Gastrocnemius medialis (tissue), 4 donors: ENCODE measurements at regions not wholly inside any gene's neighbourhood (a gene's known extent, or its start where the extent isn't known, plus 50 kb on each side); places are given as distances from the start of the nearest gene placed in this dataset.

ENCODE experiments used
- ATAC-seq, 2 donors: fragments of 150-250 bp; one replicate each; pipeline ENCODE4 v1.9.1; 2016
- DNase-seq, 2 donors: peaks; one replicate each; pipeline ENCODE4 v3.0.0-alpha.2; 2019
- H3K27ac ChIP-seq, 4 donors: fragments of 200-600 bp; sonication (generic); 1 replicate in 1 of 4; 2 replicates in 3 of 4; pipeline ENCODE4 v1.5.1; 2016 to 2018; ENCODE audit warnings: mild to moderate bottlenecking in 2 of 4, moderate library complexity in 1 of 4
- H3K27me3 ChIP-seq, 3 donors: fragments of 200-600 bp; sonication (generic) in 2 of 3; 1 replicate in 1 of 3; 2 replicates in 2 of 3; pipeline versions ENCODE4 v1.5.1 to v1.6.0; 2016 to 2019; ENCODE audit warnings: mild to moderate bottlenecking in 1 of 3, moderate library complexity in 1 of 3
- H3K36me3 ChIP-seq, 2 donors: fragments of 200-600 bp; sonication (generic) in 1 of 2; one replicate each; pipeline ENCODE4 v1.5.1; 2017 to 2018
- H3K4me1 ChIP-seq, 2 donors: fragments of 200-600 bp; sonication (generic) in 1 of 2; one replicate each; pipeline ENCODE4 v1.5.1; 2016 to 2017; ENCODE audit warnings: mild to moderate bottlenecking in 2 of 2
- H3K4me3 ChIP-seq, 4 donors: fragments of 200-600 bp; sonication (generic) in 3 of 4; 1 replicate in 1 of 4; 2 replicates in 3 of 4; pipeline ENCODE4 v1.5.1; 2016 to 2019; ENCODE audit warnings: mild to moderate bottlenecking in 2 of 4
- H3K9me3 ChIP-seq, 3 donors: fragments of 200-600 bp; sonication (generic) in 2 of 3; 1 replicate in 1 of 3; 2 replicates in 2 of 3; pipeline ENCODE4 v1.5.1; 2016 to 2019
- POLR2A ChIP-seq, 2 donors: fragments of 450-650 bp; IDR thresholded peaks; one replicate each; pipeline ENCODE4 v1.6.1; 2017; ENCODE audit warnings: antibody characterized with exemption in 2 of 2, mild to moderate bottlenecking in 2 of 2, moderate library complexity in 2 of 2
- in situ Hi-C, 4 donors: fragments of 200-750 bp; cut with MboI; loops; one replicate each; pipeline versions ENCODE4 v1.15.0 to v1.8.0; 2017; ENCODE audit warnings: low sequenced_read_pairs in 4 of 4
- intact Hi-C: fragments of 100-400 bp; cut with DNase I; formaldehyde crosslinking; loops from one replicate; pipeline ENCODE4 v1.15.1; 2023; ENCODE audit warnings: low total_unique reads
- TF ChIP-seq, protein P1 (sequence below), 5 experiments: fragments of 450-650 bp in 3 of 5; fragments of 200-600 bp in 2 of 5; sonication (generic) in 2 of 5; IDR thresholded peaks in 4 of 5; conservative IDR thresholded peaks in 1 of 5; 1 replicate in 4 of 5; 2 replicates in 1 of 5; pipeline ENCODE4 v1.5.1; 2016 to 2019; ENCODE audit warnings: antibody characterized with exemption in 5 of 5, mild to moderate bottlenecking in 3 of 5, moderate library complexity in 3 of 5

GRCh38 chr1:244176201-244176600 is 125.1 kb downstream of the ZBTB18 start:
- TF ChIP-seq, protein P1, sequence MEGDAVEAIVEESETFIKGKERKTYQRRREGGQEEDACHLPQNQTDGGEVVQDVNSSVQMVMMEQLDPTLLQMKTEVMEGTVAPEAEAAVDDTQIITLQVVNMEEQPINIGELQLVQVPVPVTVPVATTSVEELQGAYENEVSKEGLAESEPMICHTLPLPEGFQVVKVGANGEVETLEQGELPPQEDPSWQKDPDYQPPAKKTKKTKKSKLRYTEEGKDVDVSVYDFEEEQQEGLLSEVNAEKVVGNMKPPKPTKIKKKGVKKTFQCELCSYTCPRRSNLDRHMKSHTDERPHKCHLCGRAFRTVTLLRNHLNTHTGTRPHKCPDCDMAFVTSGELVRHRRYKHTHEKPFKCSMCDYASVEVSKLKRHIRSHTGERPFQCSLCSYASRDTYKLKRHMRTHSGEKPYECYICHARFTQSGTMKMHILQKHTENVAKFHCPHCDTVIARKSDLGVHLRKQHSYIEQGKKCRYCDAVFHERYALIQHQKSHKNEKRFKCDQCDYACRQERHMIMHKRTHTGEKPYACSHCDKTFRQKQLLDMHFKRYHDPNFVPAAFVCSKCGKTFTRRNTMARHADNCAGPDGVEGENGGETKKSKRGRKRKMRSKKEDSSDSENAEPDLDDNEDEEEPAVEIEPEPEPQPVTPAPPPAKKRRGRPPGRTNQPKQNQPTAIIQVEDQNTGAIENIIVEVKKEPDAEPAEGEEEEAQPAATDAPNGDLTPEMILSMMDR (IDR thresholded peaks at IDR 0.05 in 4 of 5, conservative IDR thresholded peaks at IDR 0.05 in 1 of 5): no peak
- TF ChIP-seq POLR2A (IDR thresholded peaks at IDR 0.05): no peak
- Histone ChIP-seq H3K27me3 (no peaks in the 10 kb centered on the region), H3K27ac (no peak overlapping the region), H3K4me3 (no peak overlapping the region), H3K36me3 (no peaks in the 10 kb centered on the region), H3K9me3 (no peaks in the 10 kb centered on the region), H3K4me1 (peaks cover 10 to 14% of the 10 kb centered on the region in 2 donors)
- ATAC-seq (no peak), DNase-seq (no peak)
- in situ Hi-C loops (no loop called here), intact Hi-C loops (no loop called here)

DNA sequence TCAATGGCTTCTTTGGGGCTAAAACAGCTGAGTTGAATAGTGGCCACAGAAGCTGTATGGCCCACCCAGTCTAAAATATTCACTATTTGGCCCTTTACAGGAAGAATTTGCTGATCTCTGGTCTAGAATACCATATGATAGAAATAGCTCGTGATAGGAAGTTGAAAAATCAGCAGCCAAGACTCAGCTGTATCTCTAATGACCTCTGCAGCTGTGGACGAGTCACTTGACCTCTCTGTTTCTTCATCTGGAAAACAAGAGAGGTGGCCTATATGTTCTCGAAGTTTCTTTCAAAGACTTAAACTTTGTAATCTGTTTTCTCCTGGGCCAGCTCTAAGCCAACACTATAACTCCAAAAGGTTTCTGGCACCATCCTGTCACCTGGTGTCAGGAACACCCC is 129.2 kb downstream of the ZBTB18 start:
- Histone ChIP-seq H3K4me3 (no peak overlapping the region), H3K9me3 (no peaks in the 10 kb centered on the region), H3K4me1 (no peaks in the 10 kb centered on the region), H3K36me3 (no peaks in the 10 kb centered on the region), H3K27me3 (no peaks in the 10 kb centered on the region), H3K27ac (no peak overlapping the region)
- in situ Hi-C loops (no loop called here), intact Hi-C loops (no loop called here)
- TF ChIP-seq POLR2A (IDR thresholded peaks at IDR 0.05): no peak
- TF ChIP-seq, protein P1 (IDR thresholded peaks at IDR 0.05 in 4 of 5, conservative IDR thresholded peaks at IDR 0.05 in 1 of 5): no peak
- DNase-seq (no peak), ATAC-seq (no peak)

DNA sequence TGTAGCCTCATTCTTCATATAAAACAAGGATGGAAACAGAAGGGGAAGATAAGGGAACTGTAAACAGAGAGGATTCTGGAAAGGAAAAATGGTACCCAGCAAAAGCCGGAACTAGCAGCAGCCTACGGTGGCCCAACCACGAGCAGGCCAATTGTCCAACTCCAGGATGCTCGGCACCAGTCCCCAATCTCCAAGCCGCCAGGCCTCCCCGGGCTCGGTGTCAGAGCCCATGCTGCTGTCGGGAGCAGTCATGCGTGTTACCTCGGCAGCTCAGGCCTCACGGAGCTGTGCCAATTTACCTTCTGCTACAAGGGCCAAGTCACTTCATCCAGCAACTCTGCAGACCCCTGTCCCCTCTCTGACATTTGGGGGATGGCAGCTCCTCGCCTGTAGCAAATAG is 130.8 kb downstream of the ZBTB18 start:
- intact Hi-C loops: no loop called here
- ATAC-seq: no peak

DNA sequence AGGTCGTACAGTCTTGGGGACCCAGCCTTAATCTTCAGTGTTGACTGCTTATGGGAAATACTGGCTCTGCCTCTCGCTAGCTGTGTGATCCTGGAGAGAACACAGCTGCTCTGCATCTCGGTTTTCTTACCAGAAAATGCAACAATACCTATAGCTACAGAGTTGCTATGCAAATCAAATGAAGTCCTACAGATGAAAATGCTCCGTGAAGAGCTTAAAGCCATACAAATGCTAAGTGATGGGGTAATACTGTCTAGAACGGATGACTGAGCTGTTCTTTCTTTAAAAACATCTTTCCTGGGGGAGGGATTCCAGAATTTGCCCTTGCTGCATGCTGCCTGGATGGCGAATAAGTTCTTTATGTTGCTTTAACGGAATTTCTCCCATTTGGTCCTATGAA is 132.0 kb downstream of the ZBTB18 start:
- Histone ChIP-seq H3K4me3 (no peak overlapping the region), H3K27me3 (no peaks in the 10 kb centered on the region), H3K4me1 (peaks cover 6 to 9% of the 10 kb centered on the region in 2 donors), H3K36me3 (no peaks in the 10 kb centered on the region), H3K9me3 (no peaks in the 10 kb centered on the region), H3K27ac (no peak overlapping the region)
- in situ Hi-C loops (no loop called here), intact Hi-C loops (no loop called here)
- ATAC-seq: no peak
- TF ChIP-seq, protein P1 (IDR thresholded peaks at IDR 0.05 in 4 of 5, conservative IDR thresholded peaks at IDR 0.05 in 1 of 5): no peak
- no peak for TF ChIP-seq POLR2A (IDR thresholded peaks at IDR 0.05)
- no peak for DNase-seq

More for the DNA sequence above, 130.8 kb downstream of the ZBTB18 start:
- DNase-seq: no peak
- no peak overlapping the region for H3K4me3 ChIP-seq
- peaks cover 0 to under 1% of the 10 kb centered on the region in 2 donors for H3K4me1 ChIP-seq
- in situ Hi-C loops: no loop called here
- H3K27ac ChIP-seq: no peak overlapping the region
- no peaks in the 10 kb centered on the region for H3K27me3 ChIP-seq
- TF ChIP-seq, protein P1 (IDR thresholded peaks at IDR 0.05 in 4 of 5, conservative IDR thresholded peaks at IDR 0.05 in 1 of 5): no peak
- no peak for TF ChIP-seq POLR2A (IDR thresholded peaks at IDR 0.05)
- H3K36me3 ChIP-seq: no peaks in the 10 kb centered on the region
- H3K9me3 ChIP-seq: no peaks in the 10 kb centered on the region

- no peak for TF ChIP-seq POLR2A (IDR thresholded peaks at IDR 0.05)
- TF ChIP-seq, protein P1 (IDR thresholded peaks at IDR 0.05 in 4 of 5, conservative IDR thresholded peaks at IDR 0.05 in 1 of 5): no peak
- Histone ChIP-seq H3K36me3 (no peaks in the 10 kb centered on the region), H3K27ac (no peak overlapping the region), H3K9me3 (no peaks in the 10 kb centered on the region), H3K27me3 (no peaks in the 10 kb centered on the region), H3K4me1 (peaks cover 6 to 9% of the 10 kb centered on the region in 2 donors), H3K4me3 (no peak overlapping the region)
- no peak for DNase-seq
- no peak for ATAC-seq
- in situ Hi-C loops: no loop called here
- intact Hi-C loops: no loop called here
Observed at GRCh38 chr1:244186372-244186771, 135.3 kb downstream of the ZBTB18 start.
